Natural killer cell (primary cell): ENCODE measurements at regions not wholly inside any gene's neighbourhood (a gene's known extent, or its start where the extent isn't known, plus 50 kb on each side); places are given as distances from the start of the nearest gene placed in this dataset.

Experiments used
- ATAC-seq, 3 donors: fragments of 150-1000 bp in 2 of 3; fragments of 200-7000 bp in 1 of 3; cut with Tn5 transposase; 1 replicate in 1 of 3; 2 replicates in 2 of 3; pipeline ENCODE4 v1.10.0; 2021; ENCODE audit warnings: mild to moderate bottlenecking in 2 of 3, moderate library complexity in 2 of 3
- DNase-seq, 2 donors: peaks; one replicate each; pipeline versions ENCODE4 v3.0.0 to v3.0.0-alpha.2; 2013 to 2021; ENCODE audit warnings: mixed read lengths in 1 of 2
- H3K27ac ChIP-seq: one replicate; pipeline ENCODE4 v1.5.1; 2013; ENCODE audit warnings: mild to moderate bottlenecking, low read length
- H3K27me3 ChIP-seq: one replicate; pipeline ENCODE4 v1.6.1; 2013; ENCODE audit warnings: low read length; ENCODE audit not compliant: control insufficient read depth, insufficient read depth
- H3K36me3 ChIP-seq: one replicate; pipeline ENCODE4 v1.6.1; 2013; ENCODE audit warnings: low read length; ENCODE audit not compliant: control insufficient read depth, insufficient read depth
- H3K4me1 ChIP-seq: one replicate; pipeline ENCODE4 v1.6.1; 2013; ENCODE audit warnings: low read length; ENCODE audit not compliant: control insufficient read depth, insufficient read depth
- H3K4me3 ChIP-seq: one replicate; pipeline ENCODE4 v1.5.1; 2013; ENCODE audit warnings: low read length
- H3K9me3 ChIP-seq: one replicate; pipeline ENCODE4 v1.6.1; 2013; ENCODE audit warnings: low read length; ENCODE audit not compliant: control insufficient read depth, insufficient read depth
- H3K27ac Mint-ChIP-seq, 2 donors: one replicate each; pipeline ENCODE4 v1.8.0; 2022; ENCODE audit warnings: mild to moderate bottlenecking in 2 of 2, mixed read lengths in 2 of 2, moderate library complexity in 1 of 2
- H3K27me3 Mint-ChIP-seq, 2 donors: one replicate each; pipeline ENCODE4 v1.8.0; 2022; ENCODE audit warnings: low read depth in 2 of 2, mixed read lengths in 2 of 2
- H3K36me3 Mint-ChIP-seq: one replicate; pipeline ENCODE4 v1.8.0; 2022; ENCODE audit warnings: mixed read lengths
- H3K4me1 Mint-ChIP-seq, 2 donors: one replicate each; pipeline ENCODE4 v1.8.0; 2022; ENCODE audit warnings: mixed read lengths in 2 of 2
- H3K4me3 Mint-ChIP-seq: one replicate; pipeline ENCODE4 v1.8.0; 2022; ENCODE audit warnings: mild to moderate bottlenecking, moderate library complexity, mixed read lengths
- H3K9me3 Mint-ChIP-seq, 2 donors: one replicate each; pipeline ENCODE4 v1.8.0; 2022; ENCODE audit warnings: mixed read lengths in 2 of 2
- WGBS: methylation state at CpG from one replicate; pipeline ENCODE4 v1.1.7; 2013; ENCODE audit warnings: missing lambda C conversion rate; ENCODE audit not compliant: insufficient coverage; 5-methylcytosine and 5-hydroxymethylcytosine counted together
- intact Hi-C: fragments of 100-400 bp; cut with micrococcal nuclease; formaldehyde crosslinking; loops from one replicate; pipeline ENCODE4 v1.14.2; 2022
- TF ChIP-seq, protein P1 (sequence below): fragments of 200-600 bp; IDR thresholded peaks from one replicate; pipeline ENCODE4 v1.8.0; 2022; ENCODE audit warnings: antibody characterized with exemption

- no peaks in the 10 kb centered on the region for H3K36me3 ChIP-seq
- no peaks in the 10 kb centered on the region for H3K27me3 ChIP-seq
- H3K4me1 Mint-ChIP-seq: no peaks in the 10 kb centered on the region
- H3K36me3 Mint-ChIP-seq: no peaks in the 10 kb centered on the region
- H3K27me3 Mint-ChIP-seq: peaks cover 0 to 4% of the 10 kb centered on the region in 2 donors
- H3K4me3 Mint-ChIP-seq: no peak overlapping the region
- ATAC-seq (no peak), DNase-seq (no peak)
- H3K27ac Mint-ChIP-seq: no peak overlapping the region
- H3K9me3 ChIP-seq: no peaks in the 10 kb centered on the region
- 87% methylated on average over 3 of the region's 4 CpGs for WGBS
- intact Hi-C loops: loop anchor here (5.0 kb wide), 1 partner anchor 1555 kb away; no protein-coding TSS in a partner anchor
- H3K9me3 Mint-ChIP-seq: no peaks in the 10 kb centered on the region
- TF ChIP-seq, protein P1, sequence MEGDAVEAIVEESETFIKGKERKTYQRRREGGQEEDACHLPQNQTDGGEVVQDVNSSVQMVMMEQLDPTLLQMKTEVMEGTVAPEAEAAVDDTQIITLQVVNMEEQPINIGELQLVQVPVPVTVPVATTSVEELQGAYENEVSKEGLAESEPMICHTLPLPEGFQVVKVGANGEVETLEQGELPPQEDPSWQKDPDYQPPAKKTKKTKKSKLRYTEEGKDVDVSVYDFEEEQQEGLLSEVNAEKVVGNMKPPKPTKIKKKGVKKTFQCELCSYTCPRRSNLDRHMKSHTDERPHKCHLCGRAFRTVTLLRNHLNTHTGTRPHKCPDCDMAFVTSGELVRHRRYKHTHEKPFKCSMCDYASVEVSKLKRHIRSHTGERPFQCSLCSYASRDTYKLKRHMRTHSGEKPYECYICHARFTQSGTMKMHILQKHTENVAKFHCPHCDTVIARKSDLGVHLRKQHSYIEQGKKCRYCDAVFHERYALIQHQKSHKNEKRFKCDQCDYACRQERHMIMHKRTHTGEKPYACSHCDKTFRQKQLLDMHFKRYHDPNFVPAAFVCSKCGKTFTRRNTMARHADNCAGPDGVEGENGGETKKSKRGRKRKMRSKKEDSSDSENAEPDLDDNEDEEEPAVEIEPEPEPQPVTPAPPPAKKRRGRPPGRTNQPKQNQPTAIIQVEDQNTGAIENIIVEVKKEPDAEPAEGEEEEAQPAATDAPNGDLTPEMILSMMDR: no peak
- no peak overlapping the region for H3K4me3 ChIP-seq
- no peaks in the 10 kb centered on the region for H3K4me1 ChIP-seq
- H3K27ac ChIP-seq: no peak overlapping the region
Observed at GRCh38 chr2:59027320-59027719, 786.2 kb upstream of the FANCL start.

DNA sequence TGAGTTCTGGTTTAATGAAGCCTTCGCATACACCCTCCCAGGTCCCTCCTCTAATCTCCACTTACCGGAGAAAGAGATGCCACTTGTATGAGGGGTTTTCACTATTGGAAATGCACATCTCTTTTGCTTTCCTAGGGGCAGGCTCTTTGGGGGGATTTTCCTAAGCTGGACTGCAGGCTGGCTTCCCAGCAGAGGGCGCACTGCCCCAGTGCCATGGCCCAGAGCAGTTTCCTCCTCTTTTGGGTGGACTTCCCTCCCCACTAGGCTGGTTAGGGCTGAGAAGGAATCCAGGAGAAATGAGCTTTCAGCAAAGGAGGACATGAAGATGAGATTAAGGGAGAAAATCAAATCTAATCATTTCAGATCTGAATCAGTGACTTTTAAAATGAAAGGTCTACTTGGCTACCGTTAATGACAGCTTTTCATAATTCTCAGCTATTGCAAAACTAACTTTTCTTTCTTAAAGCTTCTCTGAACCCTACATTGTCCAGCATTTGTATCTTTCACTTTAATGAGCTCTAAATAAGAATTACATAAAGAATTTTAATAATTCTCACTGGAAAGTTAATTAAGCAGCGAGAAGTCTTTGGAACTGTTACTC is 784.1 kb upstream of the FANCL start:
- Mint-ChIP-seq H3K4me1 (no peaks in the 10 kb centered on the region), H3K36me3 (no peaks in the 10 kb centered on the region), H3K4me3 (no peak overlapping the region), H3K27ac (no peak overlapping the region), H3K27me3 (peaks cover 0 to 4% of the 10 kb centered on the region in 2 donors), H3K9me3 (no peaks in the 10 kb centered on the region)
- Histone ChIP-seq H3K27ac (no peak overlapping the region), H3K9me3 (no peaks in the 10 kb centered on the region), H3K36me3 (no peaks in the 10 kb centered on the region), H3K4me3 (no peak overlapping the region), H3K27me3 (no peaks in the 10 kb centered on the region), H3K4me1 (no peaks in the 10 kb centered on the region)
- 45% methylated on average over 1 of the region's 5 CpGs for WGBS
- intact Hi-C loops: loop anchor here (5.0 kb wide), 1 partner anchor 1557 kb away; no protein-coding TSS in a partner anchor
- TF ChIP-seq, protein P1: peak; percentile 46
- DNase-seq (peak in 1 of 2 donors; percentile 46), ATAC-seq (peak in 1 of 3 donors; percentile 43)

- H3K4me3 ChIP-seq: no peak overlapping the region
- ATAC-seq: no peak
- intact Hi-C loops: no loop called here
- no peaks in the 10 kb centered on the region for H3K4me1 ChIP-seq
- no peaks in the 10 kb centered on the region for H3K9me3 ChIP-seq
- TF ChIP-seq, protein P1: no peak
- Mint-ChIP-seq H3K27ac (no peak overlapping the region), H3K36me3 (no peaks in the 10 kb centered on the region), H3K4me1 (no peaks in the 10 kb centered on the region), H3K9me3 (no peaks in the 10 kb centered on the region), H3K27me3 (no peaks in the 10 kb centered on the region), H3K4me3 (no peak overlapping the region)
- H3K36me3 ChIP-seq: no peaks in the 10 kb centered on the region
- DNase-seq: no peak
- 83% methylated on average over 1 of the region's 1 CpG for WGBS
- no peak overlapping the region for H3K27ac ChIP-seq
- no peaks in the 10 kb centered on the region for H3K27me3 ChIP-seq
Observed at GRCh38 chr2:59021786-59022185, 780.7 kb upstream of the FANCL start.
